NCI-H1048 (cell line): ENCODE measurements at regions not wholly inside any gene's neighbourhood (a gene's known extent, or its start where the extent isn't known, plus 50 kb on each side); places are given as distances from the start of the nearest gene placed in this dataset.
"Not testable (repeated sequence)": the region's sequence is repeated elsewhere in the genome, so short reads cannot be mapped to it uniquely, and the experiment has no call there.

ENCODE experiments used
- DNase-seq: peaks from one replicate; lab custom pipeline; 2025; lab: John Stamatoyannopoulos, UW

GRCh38 chrX:39047174-39047573 lies 245.9 kb downstream of the MID1IP1 start:
- DNase-seq, result no peak

GRCh38 chrX:39049975-39050374 lies 248.7 kb downstream of the MID1IP1 start:
- no peak for DNase-seq

GRCh38 chrX:39050427-39050826 lies 249.2 kb downstream of the MID1IP1 start:
- no peak for DNase-seq

GRCh38 chrX:39052751-39053150 lies 251.5 kb downstream of the MID1IP1 start:
- DNase-seq, result no peak

GRCh38 chrX:39058724-39059123 lies 257.5 kb downstream of the MID1IP1 start:
- DNase-seq, result no peak

- DNase-seq, result no peak
These were observed 258.6 kb downstream of the MID1IP1 start for GRCh38 chrX:39059866-39060265.

- no peak for DNase-seq
These were observed 261.8 kb downstream of the MID1IP1 start for GRCh38 chrX:39063037-39063436.

GRCh38 chrX:39063702-39064101 lies 262.4 kb downstream of the MID1IP1 start:
- DNase-seq, result no peak

GRCh38 chrX:39065051-39065871 lies 264.0 kb downstream of the MID1IP1 start:
- no peak for DNase-seq

GRCh38 chrX:39067866-39068265 lies 266.6 kb downstream of the MID1IP1 start:
- DNase-seq, result no peak

GRCh38 chrX:39068634-39069033 lies 267.4 kb downstream of the MID1IP1 start:
- DNase-seq, result not testable (repeated sequence)

- DNase-seq, result no peak
These were observed 268.8 kb downstream of the MID1IP1 start for GRCh38 chrX:39070009-39070408.

- no peak for DNase-seq
These were observed 271.9 kb downstream of the MID1IP1 start for GRCh38 chrX:39073131-39073530.

GRCh38 chrX:39096599-39096998 lies 295.3 kb downstream of the MID1IP1 start:
- no peak for DNase-seq

- DNase-seq, result no peak
These were observed 303.5 kb downstream of the MID1IP1 start for GRCh38 chrX:39104745-39105144.

- no peak for DNase-seq
These were observed 310.9 kb downstream of the MID1IP1 start for GRCh38 chrX:39112143-39112542.

GRCh38 chrX:39115166-39115565 lies 313.9 kb downstream of the MID1IP1 start:
- DNase-seq, result no peak

- DNase-seq, result no peak
These were observed 315.8 kb downstream of the MID1IP1 start for GRCh38 chrX:39117101-39117500.

GRCh38 chrX:39121903-39122302 lies 320.6 kb downstream of the MID1IP1 start:
- no peak for DNase-seq

GRCh38 chrX:39125834-39126233 lies 324.6 kb downstream of the MID1IP1 start:
- DNase-seq, result no peak

GRCh38 chrX:39133971-39134370 lies 332.7 kb downstream of the MID1IP1 start:
- no peak for DNase-seq

- no peak for DNase-seq
These were observed 336.2 kb downstream of the MID1IP1 start for GRCh38 chrX:39137363-39137954.

- DNase-seq, result no peak
These were observed 339.3 kb downstream of the MID1IP1 start for GRCh38 chrX:39140581-39140980.

- no peak for DNase-seq
These were observed 343.1 kb downstream of the MID1IP1 start for GRCh38 chrX:39144323-39144722.
